GM20000 (cell line): ENCODE measurements at regions not wholly inside any gene's neighbourhood (a gene's known extent, or its start where the extent isn't known, plus 50 kb on each side); places are given as distances from the start of the nearest gene placed in this dataset.
"Not testable (repeated sequence)": the region's sequence is repeated elsewhere in the genome, so short reads cannot be mapped to it uniquely, and the experiment has no call there.

Experiments used
- DNase-seq: peaks from one replicate; pipeline ENCODE4 v3.0.0; 2012; ENCODE audit warnings: low spot score
- TF ChIP-seq, protein P1 (sequence below): IDR thresholded peaks from 2 replicates; pipeline ENCODE4 v1.5.1; 2012; ENCODE audit warnings: mild to moderate bottlenecking, control low read depth; ENCODE audit errors: extremely low read depth, missing control alignments

GRCh38 chr12:34215893-34216285, 193.6 kb downstream of the ALG10 start:
- DNase-seq, result no peak
- TF ChIP-seq, protein P1, sequence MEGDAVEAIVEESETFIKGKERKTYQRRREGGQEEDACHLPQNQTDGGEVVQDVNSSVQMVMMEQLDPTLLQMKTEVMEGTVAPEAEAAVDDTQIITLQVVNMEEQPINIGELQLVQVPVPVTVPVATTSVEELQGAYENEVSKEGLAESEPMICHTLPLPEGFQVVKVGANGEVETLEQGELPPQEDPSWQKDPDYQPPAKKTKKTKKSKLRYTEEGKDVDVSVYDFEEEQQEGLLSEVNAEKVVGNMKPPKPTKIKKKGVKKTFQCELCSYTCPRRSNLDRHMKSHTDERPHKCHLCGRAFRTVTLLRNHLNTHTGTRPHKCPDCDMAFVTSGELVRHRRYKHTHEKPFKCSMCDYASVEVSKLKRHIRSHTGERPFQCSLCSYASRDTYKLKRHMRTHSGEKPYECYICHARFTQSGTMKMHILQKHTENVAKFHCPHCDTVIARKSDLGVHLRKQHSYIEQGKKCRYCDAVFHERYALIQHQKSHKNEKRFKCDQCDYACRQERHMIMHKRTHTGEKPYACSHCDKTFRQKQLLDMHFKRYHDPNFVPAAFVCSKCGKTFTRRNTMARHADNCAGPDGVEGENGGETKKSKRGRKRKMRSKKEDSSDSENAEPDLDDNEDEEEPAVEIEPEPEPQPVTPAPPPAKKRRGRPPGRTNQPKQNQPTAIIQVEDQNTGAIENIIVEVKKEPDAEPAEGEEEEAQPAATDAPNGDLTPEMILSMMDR, result no peak

DNA sequence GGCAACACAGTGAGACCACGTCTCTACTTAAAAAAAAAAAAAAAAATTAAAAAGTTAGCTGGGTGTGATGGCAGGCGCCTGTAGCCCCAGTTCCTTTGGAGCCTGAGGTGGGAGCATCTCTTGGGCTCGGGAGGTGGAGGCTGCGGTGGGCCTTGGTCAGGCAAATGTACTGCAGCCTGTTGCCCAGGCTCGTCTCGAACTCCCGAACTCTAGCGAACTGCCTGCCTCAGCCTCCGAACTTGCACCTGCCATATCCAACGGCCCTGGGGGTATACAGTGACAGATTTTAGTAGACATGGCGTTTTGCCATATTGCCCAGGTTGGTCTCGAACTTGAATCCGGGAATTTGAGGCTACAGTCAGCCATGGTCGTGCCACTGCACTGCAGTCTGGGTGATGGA, 195.4 kb downstream of the ALG10 start:
- DNase-seq, result no peak
- TF ChIP-seq, protein P1, result no peak

DNA sequence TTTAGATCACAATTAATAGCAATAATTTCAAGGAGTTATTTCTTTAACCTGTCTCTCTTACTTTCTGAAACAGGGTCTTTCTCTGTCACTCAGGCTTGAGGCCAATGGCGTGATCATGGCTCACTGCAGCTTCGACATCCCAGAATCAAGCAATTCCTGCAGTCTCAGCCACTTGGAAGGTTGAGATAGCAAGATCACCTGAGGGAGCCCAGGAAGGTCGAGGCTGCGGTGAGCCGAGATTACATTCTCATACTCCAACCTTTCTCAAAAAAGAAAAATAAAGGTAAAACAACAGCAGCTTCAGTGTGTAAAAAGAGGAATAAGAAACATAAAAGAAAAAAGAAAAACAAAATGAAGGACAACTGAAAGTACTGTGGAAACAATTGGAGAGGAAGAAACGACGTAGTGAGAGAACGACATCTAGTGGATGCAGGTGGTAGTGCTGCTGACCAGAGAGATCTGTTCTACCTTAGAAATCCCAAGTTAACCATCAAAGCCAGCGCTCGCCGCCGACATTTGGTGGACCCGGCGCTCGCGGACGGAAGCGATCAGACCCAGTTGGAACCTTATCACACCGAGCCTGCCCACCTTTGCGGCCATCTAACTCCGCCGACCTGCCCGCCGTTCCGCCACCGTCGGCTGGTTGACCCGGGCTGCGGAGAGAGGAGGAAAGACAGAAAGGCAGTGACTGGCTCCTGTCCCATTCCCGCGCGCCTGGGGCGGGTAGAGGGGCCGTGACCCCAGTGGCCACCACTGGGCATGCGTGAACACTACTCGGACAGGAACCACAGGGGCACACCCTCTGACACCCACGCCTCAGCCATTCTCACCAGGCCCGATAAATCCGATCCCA, 196.1 kb downstream of the ALG10 start:
- TF ChIP-seq, protein P1, result peak; percentile 51
- DNase-seq, result peak; percentile 76

DNA sequence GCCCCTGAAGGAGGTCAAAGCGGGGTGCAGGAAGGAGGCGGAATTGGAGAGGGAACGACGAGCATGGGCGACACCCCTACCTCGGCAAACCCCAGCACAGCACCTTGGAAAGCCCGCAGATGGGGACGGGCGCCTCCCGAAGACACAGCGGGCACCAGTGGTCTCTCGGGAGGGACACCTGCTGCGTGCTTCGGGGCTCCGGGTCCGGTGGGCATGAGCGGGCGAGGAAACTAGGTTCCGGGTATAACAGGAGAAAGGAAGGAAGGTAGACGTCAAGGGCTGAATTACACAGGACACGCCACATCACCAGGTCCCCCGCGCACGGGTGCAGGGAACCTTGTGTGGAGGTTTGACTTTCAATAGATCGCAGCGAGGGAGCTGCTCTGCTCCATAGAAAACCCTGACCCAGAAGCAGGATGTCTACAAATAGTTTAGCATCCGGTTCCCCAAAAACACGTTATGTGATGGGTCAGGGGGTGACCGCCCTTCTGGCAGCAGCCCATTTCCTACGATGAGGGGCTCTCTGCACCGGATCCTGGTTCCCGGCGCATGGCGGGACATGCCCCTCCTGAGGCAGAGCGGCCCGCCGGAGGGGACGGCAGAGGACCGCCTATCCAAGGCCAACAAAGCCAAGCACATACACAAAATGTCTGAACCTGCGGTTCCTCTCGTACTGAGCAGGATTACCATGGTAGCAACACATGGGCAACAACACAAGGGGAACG, 196.9 kb downstream of the ALG10 start:
- DNase-seq, result no peak

DNA sequence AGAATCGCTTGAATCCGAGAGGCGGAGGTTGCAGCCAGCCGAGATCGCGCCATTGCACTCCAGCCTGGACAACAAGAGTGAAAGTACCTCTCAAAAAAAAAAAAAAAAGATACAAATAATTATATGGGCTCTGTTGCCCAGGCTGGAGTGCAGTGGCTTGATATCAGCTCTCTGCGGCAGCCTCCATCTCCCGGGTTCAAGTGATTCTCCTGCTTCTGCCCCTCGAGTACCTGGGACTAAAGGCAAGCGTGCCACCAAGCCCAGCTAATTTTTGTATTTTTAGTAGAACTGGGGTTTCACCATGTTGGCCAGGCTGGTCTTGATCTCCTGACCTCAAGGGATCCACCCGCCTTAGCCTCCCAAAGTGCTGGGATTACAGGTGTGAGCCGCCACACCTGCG, 197.8 kb downstream of the ALG10 start:
- not testable (repeated sequence) for DNase-seq

More for the DNA sequence above, 196.9 kb downstream of the ALG10 start:
- TF ChIP-seq, protein P1, result no peak

- no peak for DNase-seq
- TF ChIP-seq, protein P1, result no peak
These were observed 201.3 kb downstream of the ALG10 start for GRCh38 chr12:34223640-34224039.

GRCh38 chr12:34226044-34226443, 203.7 kb downstream of the ALG10 start:
- not testable (repeated sequence) for DNase-seq

DNA sequence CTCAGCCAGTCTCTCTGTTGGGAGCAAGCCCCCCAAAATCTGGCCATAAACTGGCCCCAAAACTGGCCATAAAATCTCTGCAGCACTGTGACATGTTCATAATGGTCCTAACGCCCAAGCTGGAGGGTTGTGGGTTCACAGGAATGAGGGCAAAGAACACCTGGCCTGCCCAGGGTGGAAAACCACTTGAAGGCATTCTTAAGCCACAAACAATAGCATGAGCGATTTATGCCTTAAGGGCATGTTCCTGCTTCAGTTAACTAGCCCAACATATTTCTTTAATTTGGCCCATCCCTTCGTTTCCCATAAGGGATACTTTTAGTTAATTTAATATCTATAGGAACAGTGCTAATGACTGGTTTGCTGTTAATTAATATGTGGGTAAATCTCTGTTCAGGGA, 205.8 kb downstream of the ALG10 start:
- DNase-seq, result not testable (repeated sequence)

GRCh38 chr12:34229033-34229432, 206.7 kb downstream of the ALG10 start:
- not testable (repeated sequence) for DNase-seq
